Gastroesophageal sphincter (tissue), 4 donors: ENCODE measurements at regions not wholly inside any gene's neighbourhood (a gene's known extent, or its start where the extent isn't known, plus 50 kb on each side); places are given as distances from the start of the nearest gene placed in this dataset.

Source experiments
- ATAC-seq: fragments of 150-250 bp; one replicate; pipeline ENCODE4 v1.9.1; 2016; ENCODE audit warnings: mild to moderate bottlenecking, moderate library complexity
- H3K27ac ChIP-seq, 4 donors: fragments of 200-600 bp; sonication (generic) in 3 of 4; 1 replicate in 3 of 4; 2 replicates in 1 of 4; pipeline ENCODE4 v1.5.1; 2016 to 2019
- H3K27me3 ChIP-seq: fragments of 200-600 bp; sonication (generic); one replicate; pipeline ENCODE4 v1.5.1; 2019
- H3K36me3 ChIP-seq, 2 donors: fragments of 200-600 bp; sonication (generic); one replicate each; pipeline ENCODE4 v1.5.1; 2019; ENCODE audit warnings: control low read depth in 1 of 2
- H3K4me1 ChIP-seq, 3 donors: fragments of 200-600 bp; sonication (generic); 1 replicate in 2 of 3; 2 replicates in 1 of 3; pipeline ENCODE4 v1.5.1; 2016 to 2019; ENCODE audit warnings: control low read depth in 2 of 3
- H3K4me3 ChIP-seq, 2 donors: fragments of 200-600 bp; sonication (generic); one replicate each; pipeline ENCODE4 v1.5.1; 2019; ENCODE audit warnings: mild to moderate bottlenecking in 1 of 2, moderate library complexity in 1 of 2
- H3K9me3 ChIP-seq, 3 donors: fragments of 200-600 bp; sonication (generic); one replicate each; pipeline ENCODE4 v1.5.1; 2017 to 2019; ENCODE audit warnings: control low read depth in 2 of 3
- CTCF ChIP-seq, 4 experiments: fragments of 200-600 bp in 2 of 4; fragments of 450-650 bp in 2 of 4; sonication (generic) in 1 of 4; IDR thresholded peaks; one replicate each; pipeline ENCODE4 v1.5.1; 2017 to 2019; ENCODE audit warnings: antibody characterized with exemption in 4 of 4, mild to moderate bottlenecking in 2 of 4, moderate library complexity in 2 of 4
- EP300 ChIP-seq: sonication (generic); formaldehyde crosslinking; IDR thresholded peaks from one replicate; pipeline ENCODE4 v1.6.1; 2017; ENCODE audit warnings: antibody characterized with exemption, mild to moderate bottlenecking
- POLR2A ChIP-seq, 2 donors: fragments of 450-650 bp; IDR thresholded peaks; one replicate each; pipeline ENCODE4 v1.6.1; 2017; ENCODE audit warnings: antibody characterized with exemption in 2 of 2, mild to moderate bottlenecking in 2 of 2, moderate library complexity in 1 of 2
- POLR2AphosphoS5 ChIP-seq: sonication (generic); formaldehyde crosslinking; IDR thresholded peaks from one replicate; pipeline ENCODE4 v1.6.1; 2017; ENCODE audit warnings: antibody characterized with exemption
- WGBS, 2 donors: methylation state at CpG; one replicate each; pipeline ENCODE4 v1.1.5; 2018; ENCODE audit warnings: low coverage in 1 of 2; 5-methylcytosine and 5-hydroxymethylcytosine counted together

DNA sequence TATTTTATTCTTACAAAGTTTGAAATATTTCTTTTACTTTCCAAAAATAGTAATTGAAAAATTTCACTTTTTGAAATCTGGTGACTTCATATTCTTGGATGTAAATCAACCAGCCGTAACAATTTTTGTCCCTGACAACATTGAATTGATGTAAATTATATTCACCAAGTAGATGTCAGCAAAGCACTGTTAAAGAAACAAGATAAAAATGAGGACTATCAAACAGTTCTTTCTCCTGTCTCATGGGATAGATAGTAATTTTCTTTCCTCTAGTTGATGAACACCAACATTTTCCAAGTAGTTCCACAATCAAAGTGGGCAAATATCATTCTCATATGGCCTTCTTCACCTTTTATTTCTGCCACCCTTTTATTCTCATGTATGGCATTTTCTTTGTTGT lies 1461.9 kb downstream of the MAT2B start:
- no peaks in the 10 kb centered on the region for H3K27me3 ChIP-seq
- no peak for ATAC-seq
- 33 to 42% methylated on average over 1 of the region's 1 CpG for WGBS, 2 donors
- no peaks in the 10 kb centered on the region for H3K36me3 ChIP-seq
- no peak overlapping the region for H3K4me3 ChIP-seq
- no peaks in the 10 kb centered on the region for H3K9me3 ChIP-seq
- H3K4me1 ChIP-seq: peaks cover 0 to 18% (median 0%) of the 10 kb centered on the region in 3 donors
- no peak overlapping the region for H3K27ac ChIP-seq
- TF ChIP-seq POLR2AphosphoS5 (no peak), POLR2A (IDR thresholded peaks at IDR 0.05) (no peak), EP300 (no peak), CTCF (IDR thresholded peaks at IDR 0.05) (no peak)

- no peaks in the 10 kb centered on the region for H3K27me3 ChIP-seq
- no peaks in the 10 kb centered on the region for H3K4me1 ChIP-seq
- 22 to 45% methylated on average over 1 of the region's 1 CpG for WGBS, 2 donors
- H3K36me3 ChIP-seq: no peaks in the 10 kb centered on the region
- no peak for TF ChIP-seq EP300
- TF ChIP-seq CTCF (IDR thresholded peaks at IDR 0.05): no peak
- no peak for TF ChIP-seq POLR2AphosphoS5
- no peak for TF ChIP-seq POLR2A (IDR thresholded peaks at IDR 0.05)
- H3K4me3 ChIP-seq: no peak overlapping the region
- no peak overlapping the region for H3K27ac ChIP-seq
- ATAC-seq: no peak
- peaks cover 0 to 17% (median 0%) of the 10 kb centered on the region in 3 donors for H3K9me3 ChIP-seq
These were observed 1467.6 kb downstream of the MAT2B start for GRCh38 chr5:164972973-164973372.

DNA sequence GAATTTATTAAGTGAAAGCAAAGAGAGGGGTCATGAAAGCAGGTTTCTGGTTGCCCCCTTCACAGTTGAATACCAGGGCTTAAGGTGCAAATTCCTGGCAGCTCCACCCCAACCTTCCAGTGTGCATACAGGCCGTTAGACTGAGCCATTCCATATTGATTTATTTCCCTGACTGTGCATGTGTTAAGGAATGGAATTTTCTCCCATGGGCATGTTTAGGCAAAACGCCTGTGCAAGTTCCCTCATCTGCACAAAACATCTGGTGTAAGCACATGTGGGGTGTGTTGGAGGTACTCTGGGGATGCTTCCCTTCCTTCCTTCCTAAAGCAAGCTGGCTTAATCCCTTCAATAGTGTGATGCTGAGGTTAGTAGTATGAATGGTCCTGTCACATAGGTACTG lies 1470.6 kb downstream of the MAT2B start:
- 57 to 83% methylated on average over 1 to 2 of the region's 2 CpGs for WGBS, 2 donors
- no peak for ATAC-seq

DNA sequence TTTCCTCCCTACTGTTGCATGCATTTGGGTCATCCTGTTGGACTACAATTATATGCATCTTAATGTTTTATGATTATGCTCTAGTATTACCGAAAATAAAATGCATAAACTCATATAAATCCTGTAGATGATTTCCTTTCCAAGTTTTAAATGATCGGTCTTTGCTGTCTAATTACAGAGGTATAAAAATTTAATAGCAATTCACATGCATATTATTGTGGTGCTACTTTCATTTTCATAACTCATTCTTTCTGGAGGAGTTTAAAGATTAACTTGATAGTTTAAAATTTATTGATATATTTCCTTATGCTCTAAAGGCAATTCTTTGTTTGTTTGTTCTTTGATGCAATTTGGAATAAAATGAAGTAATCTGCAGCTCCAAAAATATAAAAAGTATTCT lies 1475.1 kb downstream of the MAT2B start:
- no peaks in the 10 kb centered on the region for H3K36me3 ChIP-seq
- no peaks in the 10 kb centered on the region for H3K27me3 ChIP-seq
- peaks cover 0 to 7% (median 0%) of the 10 kb centered on the region in 3 donors for H3K9me3 ChIP-seq
- H3K4me3 ChIP-seq: no peak overlapping the region
- H3K27ac ChIP-seq: no peak overlapping the region
- no peaks in the 10 kb centered on the region for H3K4me1 ChIP-seq
- 78 to 90% methylated on average over 2 of the region's 2 CpGs for WGBS, 2 donors
- TF ChIP-seq EP300 (no peak), CTCF (IDR thresholded peaks at IDR 0.05) (no peak), POLR2AphosphoS5 (no peak), POLR2A (IDR thresholded peaks at IDR 0.05) (no peak)
- ATAC-seq: no peak

More for the DNA sequence above, 1470.6 kb downstream of the MAT2B start:
- TF ChIP-seq EP300 (no peak), CTCF (IDR thresholded peaks at IDR 0.05) (no peak), POLR2AphosphoS5 (no peak), POLR2A (IDR thresholded peaks at IDR 0.05) (no peak)
- H3K4me1 ChIP-seq: no peaks in the 10 kb centered on the region
- H3K36me3 ChIP-seq: no peaks in the 10 kb centered on the region
- no peaks in the 10 kb centered on the region for H3K27me3 ChIP-seq
- H3K27ac ChIP-seq: no peak overlapping the region
- peaks cover 0 to 17% (median 0%) of the 10 kb centered on the region in 3 donors for H3K9me3 ChIP-seq
- H3K4me3 ChIP-seq: no peak overlapping the region

DNA sequence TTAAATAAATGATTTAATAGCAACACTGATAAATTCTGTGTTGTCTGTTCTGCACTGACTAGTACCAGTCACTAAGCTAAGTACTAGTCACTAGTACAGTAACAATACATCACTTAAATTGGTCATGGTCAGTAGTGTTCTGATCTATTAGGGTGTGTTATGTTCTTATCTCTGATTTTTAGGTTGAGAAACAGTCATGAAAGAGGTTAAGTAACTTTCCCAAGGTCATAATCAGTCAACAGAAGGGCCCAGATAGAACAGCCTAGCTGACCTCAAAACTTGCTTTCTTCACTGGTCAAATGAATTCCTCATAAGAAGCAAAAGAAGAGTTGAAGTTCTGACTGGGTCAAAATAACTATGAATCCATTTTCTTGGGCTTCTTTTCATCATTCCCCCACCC lies 1492.7 kb downstream of the MAT2B start:
- TF ChIP-seq EP300: no peak
- no peak for TF ChIP-seq POLR2AphosphoS5
- TF ChIP-seq CTCF (IDR thresholded peaks at IDR 0.05): no peak
- TF ChIP-seq POLR2A (IDR thresholded peaks at IDR 0.05): no peak
- Histone ChIP-seq H3K36me3 (no peaks in the 10 kb centered on the region), H3K4me3 (no peak overlapping the region), H3K9me3 (no peaks in the 10 kb centered on the region), H3K27ac (no peak overlapping the region), H3K27me3 (no peaks in the 10 kb centered on the region), H3K4me1 (no peaks in the 10 kb centered on the region)
- ATAC-seq: no peak
